ENCODE measurements at regions not wholly inside any gene's neighbourhood (a gene's known extent, or its start where the extent isn't known, plus 50 kb on each side); places are given as distances from the start of the nearest gene placed in this dataset.

DNA sequence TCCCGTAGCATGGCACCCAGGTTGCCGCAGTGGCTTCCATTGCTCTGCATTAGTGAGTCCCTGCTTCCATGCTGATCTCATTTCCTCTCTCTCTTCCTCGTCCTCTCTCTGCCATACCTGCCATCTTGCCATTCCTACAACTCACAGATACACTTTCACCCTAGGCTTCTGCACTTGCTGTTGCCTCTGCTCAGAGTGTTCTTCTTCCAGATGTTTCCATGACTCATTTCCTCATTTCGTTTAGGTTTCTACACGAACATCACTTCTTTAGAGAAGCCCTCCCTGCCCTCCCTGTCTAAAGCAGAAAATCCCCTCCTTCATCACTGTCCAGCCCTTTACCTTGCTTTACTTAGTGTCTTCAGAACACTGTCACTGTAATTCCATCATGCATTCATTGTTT, 115.2 kb upstream of the WWC1 start:
- no peak overlapping the region for H3K27ac ChIP-seq
- no peak for DNase-seq (ENCODE audit: low read depth, low spot score)

DNA sequence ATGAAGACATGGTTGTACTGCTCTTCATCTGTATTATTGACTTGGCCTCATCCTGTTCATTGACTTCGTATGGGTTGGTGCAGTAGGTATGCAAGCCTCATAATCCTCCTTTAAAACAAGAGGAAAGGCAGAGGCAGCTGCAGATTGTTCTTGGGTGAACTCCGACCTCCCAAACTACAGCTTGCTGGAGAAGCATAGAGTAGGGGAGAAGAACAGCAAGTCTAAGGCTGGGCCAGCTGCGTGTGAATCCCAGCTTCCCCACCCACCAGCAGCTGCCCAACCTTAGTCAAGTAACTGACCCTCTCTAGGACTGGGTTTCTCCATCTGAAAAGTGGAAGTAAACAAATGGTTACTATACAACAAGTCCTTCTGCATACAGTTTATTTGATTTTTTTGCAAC, 114.5 kb upstream of the WWC1 start:
- DNase-seq (ENCODE audit: low read depth, low spot score), result no peak
- H3K27ac ChIP-seq, result no peak overlapping the region

DNA sequence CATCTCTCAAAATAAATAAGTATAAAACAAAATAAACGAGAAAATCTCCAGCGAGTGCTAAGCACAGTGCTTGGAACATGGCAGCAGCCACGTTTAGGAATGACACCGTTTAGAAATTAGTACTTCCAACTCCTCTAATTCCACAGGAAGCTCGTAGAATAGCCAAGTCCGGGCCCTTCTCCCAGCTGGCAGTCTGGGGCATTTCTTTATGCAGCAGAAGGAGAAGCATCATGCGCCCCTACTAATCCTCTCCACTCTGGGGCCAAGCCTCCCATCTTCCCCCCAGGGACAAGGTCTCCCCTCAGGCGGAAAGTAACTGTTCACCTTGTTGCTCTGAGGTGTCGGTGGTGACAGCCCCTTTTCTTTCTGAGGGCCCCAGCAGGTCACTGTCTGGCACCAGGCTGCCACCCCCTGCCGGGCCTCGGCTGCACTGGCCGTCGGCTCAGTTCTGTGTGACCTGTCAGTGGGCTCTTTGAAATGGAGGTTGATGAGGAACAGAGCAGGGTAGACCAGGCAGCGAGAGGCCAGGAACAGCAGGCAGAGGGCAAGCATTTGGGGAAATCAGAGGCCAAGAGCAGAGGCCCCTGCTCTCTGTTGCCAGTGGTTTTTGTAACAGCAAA, 113.5 kb upstream of the WWC1 start:
- no peak overlapping the region for H3K27ac ChIP-seq
- no peak for DNase-seq (ENCODE audit: low read depth, low spot score)

DNA sequence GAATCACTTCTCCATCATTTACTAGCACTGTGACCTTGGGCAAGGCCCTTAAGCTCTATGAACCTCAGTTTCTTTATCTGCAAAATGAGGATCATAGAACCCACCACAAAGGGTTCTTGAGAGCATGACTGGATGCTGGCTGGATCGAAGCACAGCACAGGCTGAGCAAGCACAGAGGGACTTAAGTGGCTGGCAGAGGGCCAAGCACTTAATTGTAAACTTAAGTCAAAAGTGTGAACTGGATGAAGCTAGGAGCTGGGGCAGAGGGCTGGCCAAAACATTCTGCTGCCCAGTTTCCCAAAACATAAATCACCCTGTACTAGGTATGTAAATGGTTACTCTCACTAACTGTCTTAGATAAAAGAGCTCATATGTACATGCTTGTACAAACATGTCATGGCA, 112.3 kb upstream of the WWC1 start:
- DNase-seq (ENCODE audit: low read depth, low spot score), result no peak
- no peak overlapping the region for H3K27ac ChIP-seq

DNA sequence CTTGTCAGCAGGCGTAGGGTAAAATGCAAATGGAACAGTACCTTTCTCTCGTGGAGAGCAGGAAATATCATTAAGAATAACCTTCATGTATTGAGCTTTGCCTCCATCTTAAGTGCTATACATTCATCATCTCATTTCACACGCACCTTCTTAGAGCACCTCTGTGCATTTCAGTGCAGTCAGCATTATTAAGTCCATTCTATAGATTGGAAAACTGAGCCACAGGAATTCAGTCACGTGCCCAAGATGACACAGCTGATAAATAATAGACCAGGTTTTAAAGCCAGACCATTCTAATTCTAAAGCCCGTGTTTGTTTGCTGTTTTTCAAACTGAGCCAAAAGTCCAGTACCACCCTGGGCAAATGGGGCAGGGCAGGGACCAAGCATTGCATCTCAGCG, 109.2 kb upstream of the WWC1 start:
- no peak overlapping the region for H3K27ac ChIP-seq
- DNase-seq (ENCODE audit: low read depth, low spot score), result no peak

DNA sequence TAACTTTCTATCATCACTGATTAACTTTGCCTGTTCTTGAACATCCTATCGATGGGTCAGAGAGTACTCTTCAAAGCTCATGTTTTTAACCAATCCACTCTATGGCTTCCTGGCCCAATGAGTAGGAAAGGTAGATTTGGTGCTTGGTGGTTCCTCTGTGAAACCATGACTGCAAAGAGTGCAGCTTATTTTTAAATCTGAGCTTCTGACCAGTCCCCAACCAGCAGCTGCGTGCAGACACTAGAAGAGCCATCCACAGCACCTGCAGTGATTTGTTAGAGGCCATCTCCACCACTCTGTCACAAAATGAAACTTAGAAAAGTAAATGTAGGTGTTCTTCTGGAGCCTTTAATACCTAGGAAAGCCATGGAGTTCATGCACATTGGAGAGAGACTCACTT, 107.3 kb upstream of the WWC1 start:
- no peak overlapping the region for H3K27ac ChIP-seq
- no peak for DNase-seq (ENCODE audit: low read depth, low spot score)

DNA sequence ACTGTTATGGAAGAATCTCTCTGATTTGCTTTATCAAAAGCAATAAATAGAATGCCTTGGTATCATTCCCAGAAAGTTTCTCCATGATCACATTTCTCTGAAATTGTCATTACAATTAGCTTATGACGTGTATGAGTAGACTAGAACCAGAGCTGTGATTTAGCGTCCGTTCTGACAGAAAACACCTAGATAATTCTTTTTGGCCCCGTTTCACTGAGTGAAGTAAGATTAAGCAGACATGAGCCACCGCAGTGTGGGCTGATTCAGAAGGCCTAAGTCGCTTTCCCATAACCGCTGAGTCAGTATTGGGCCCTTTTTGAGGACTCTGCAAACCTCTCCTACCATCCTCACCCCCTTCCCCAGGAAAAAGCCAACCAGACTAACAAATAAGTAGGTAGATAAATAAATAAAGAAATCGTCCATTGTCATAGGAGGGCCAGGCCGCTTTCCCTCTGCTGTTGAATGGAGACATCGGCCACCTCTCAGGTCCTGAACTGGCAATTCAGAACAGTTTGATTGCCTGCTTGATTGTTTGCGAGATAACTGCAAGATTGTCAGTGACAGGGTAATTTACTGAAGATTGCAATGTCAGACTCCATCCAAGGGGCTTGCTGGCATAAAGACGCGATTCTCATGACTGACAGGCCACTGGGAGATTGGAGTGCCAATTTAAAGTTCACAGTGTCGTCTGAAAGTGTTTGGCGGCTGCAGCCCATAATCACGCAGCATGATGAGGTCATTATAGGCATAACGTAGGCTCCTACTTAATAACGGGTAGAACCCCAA, 105.0 kb upstream of the WWC1 start:
- DNase-seq (ENCODE audit: low read depth, low spot score), result no peak
- H3K27ac ChIP-seq, result no peak overlapping the region

DNA sequence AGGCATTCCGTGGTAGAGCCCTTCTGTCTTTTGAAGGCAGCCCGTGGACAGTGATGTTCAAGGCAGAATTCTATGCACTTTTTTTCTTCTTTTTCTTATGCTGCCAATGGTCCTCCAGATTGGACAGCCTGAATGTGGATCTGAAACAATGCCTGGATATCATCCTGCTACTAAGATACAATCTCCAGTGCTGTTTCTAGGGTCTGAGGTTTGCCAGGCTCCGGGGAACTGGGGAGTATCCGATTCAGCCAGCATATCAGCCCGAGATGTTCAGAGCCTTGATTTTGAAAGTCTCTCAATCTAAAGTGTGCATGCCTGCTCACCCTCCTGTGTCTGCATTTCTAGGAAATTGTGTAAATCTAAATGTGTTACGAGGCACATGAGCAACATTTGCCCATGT, 103.8 kb upstream of the WWC1 start:
- no peak for DNase-seq (ENCODE audit: low read depth, low spot score)
- H3K27ac ChIP-seq, result no peak overlapping the region

DNA sequence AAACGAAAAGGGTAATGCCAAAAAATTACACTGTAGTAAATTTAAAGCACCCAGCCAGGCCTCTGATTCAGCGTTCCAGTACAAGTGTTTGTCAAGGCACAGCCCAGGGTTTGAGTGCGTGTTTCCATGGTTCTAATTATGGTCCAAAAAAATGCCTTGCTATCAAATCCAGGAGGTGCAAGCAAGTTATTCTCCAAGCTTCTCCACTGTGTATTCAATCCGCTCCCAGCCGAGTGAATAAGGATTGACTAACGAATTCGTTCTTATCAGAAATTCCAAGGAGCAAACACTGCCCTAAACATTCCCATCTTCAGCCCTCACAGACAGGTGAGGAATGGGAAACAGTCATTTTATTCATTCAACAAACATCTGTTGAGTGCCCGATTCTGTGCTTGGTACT, 103.3 kb upstream of the WWC1 start:
- H3K27ac ChIP-seq, result no peak overlapping the region
- DNase-seq (ENCODE audit: low read depth, low spot score), result no peak

DNA sequence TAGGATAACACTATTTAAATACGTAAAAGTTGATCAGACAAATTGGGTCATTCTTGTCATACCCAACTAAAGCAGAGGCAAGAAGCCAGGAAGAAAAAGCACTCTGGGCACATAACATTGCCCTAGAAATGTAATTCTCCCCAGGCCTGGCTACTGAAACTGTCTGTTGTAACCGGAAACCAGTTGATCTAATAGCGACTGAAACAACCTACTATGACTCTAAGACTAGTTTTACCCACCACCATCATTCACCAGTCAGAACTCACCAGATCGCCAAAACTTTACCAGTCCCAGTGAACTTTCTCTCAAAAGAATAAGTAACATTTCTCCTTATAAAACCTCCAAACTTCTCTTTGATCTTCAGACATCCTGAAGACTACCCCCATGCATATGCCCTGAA, 99.3 kb upstream of the WWC1 start:
- no peak for DNase-seq (ENCODE audit: low read depth, low spot score)
- no peak overlapping the region for H3K27ac ChIP-seq

DNA sequence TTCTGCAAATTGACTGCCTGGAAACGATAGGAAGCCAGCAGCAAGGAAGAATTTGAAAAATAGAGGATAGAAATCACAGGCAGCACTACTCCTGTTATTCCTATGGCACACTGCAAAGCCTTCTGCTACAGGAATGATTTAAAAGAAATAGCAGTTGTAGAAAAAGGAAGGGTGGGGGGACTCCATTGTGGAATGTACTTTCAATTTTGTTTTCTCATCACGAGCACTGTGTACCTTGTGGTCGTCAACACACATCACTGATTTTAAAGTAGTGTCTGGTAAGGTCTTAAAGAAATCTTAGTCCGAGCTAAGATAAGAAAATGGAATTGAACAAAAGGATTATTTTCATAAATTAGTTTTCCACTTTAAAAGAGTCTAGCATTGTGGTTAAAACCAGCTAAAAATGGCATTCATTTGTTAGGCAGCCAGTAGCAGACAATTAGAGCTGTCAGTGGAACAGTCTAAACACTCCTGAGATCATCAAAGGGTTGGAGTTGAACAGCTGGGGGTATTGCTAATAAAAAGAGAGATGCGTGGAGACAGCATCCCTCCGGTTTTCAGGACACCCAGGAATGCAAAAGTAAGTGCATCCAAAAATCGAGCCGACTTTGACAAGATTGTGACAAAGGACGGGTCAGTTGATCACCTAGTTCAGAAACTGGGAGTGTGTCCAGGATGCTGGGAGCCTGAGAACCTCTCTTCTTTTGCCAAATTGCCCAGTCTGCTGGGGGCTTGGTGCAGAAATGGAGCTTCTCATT, 97.8 kb upstream of the WWC1 start:
- no peak for DNase-seq (ENCODE audit: low read depth, low spot score)
- H3K27ac ChIP-seq, result no peak overlapping the region

DNA sequence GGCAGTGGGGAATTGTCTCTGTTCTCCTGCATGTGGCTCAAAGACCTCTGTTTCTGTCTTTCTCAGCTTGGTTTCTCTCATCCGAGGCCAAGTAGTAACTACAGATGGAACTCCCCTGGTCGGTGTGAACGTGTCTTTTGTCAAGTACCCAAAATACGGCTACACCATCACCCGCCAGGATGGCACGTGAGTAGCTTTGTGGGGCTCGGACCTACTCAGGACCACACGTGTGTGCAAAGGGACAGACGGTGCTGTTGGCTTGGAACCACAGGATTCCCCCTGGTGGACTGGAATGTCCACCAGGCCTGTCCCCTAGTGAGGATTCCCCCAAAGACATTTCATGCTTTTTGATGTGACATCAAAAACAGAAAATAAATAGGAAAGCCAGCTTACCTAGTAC, 96.3 kb upstream of the WWC1 start:
- DNase-seq (ENCODE audit: low read depth, low spot score), result no peak
- no peak overlapping the region for H3K27ac ChIP-seq

DNA sequence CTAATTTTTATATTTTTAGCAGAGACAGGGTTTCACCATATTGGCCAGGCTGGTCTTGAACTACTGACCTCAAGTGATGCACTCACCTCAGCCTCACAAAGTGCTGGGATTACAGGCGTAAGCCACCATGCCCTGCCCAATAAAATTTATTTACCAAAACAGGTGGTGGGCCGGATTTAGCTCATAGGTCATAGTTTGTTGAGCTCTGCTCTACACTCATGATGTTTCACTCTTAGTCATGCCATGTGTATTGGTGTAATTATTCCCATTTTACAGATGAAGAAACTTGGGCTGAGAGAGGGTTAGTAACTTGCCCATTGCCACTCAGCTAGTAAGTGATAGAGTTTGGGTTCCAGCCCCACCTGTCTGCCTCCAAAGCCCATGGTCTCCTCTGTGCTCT, 93.1 kb upstream of the WWC1 start:
- no peak overlapping the region for H3K27ac ChIP-seq
- no peak for DNase-seq (ENCODE audit: low read depth, low spot score)

DNA sequence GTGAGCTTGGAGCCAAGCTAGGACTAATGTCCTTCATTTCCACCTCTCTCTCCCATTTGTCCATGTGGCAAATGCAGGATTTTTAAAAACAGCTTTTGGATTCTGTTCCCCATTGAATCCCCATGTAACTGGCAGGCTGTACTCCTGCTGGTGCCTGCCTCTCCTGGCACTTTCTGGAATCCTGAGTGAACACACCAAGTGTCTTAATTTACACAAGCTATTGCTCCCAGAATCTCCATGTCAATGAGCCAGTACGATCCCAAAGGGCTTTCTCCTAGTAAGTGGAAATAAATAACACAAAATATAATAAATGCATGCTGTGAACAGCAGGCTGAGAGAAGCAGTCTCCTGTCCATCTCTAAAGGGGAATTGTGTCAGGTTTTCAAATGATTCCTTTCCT, 88.4 kb upstream of the WWC1 start:
- no peak for DNase-seq (ENCODE audit: low read depth, low spot score)
- no peak overlapping the region for H3K27ac ChIP-seq

DNA sequence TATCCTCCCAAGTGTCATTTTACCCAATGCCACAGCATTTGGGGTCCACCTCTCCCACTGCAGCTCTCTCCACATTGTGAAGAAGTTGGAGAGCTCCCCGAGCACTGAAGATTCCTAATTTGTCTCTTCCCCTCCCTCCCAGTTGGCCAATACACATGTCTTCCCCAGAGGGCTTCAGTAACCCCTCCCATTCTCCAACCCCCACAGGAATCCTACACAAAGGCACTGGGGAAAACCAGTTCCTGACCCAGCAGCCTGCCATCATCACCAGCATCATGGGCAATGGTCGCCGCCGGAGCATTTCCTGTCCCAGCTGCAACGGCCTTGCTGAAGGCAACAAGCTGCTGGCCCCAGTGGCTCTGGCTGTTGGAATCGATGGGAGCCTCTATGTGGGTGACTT, 87.3 kb upstream of the WWC1 start:
- no peak for DNase-seq (ENCODE audit: low read depth, low spot score)
- no peak overlapping the region for H3K27ac ChIP-seq

DNA sequence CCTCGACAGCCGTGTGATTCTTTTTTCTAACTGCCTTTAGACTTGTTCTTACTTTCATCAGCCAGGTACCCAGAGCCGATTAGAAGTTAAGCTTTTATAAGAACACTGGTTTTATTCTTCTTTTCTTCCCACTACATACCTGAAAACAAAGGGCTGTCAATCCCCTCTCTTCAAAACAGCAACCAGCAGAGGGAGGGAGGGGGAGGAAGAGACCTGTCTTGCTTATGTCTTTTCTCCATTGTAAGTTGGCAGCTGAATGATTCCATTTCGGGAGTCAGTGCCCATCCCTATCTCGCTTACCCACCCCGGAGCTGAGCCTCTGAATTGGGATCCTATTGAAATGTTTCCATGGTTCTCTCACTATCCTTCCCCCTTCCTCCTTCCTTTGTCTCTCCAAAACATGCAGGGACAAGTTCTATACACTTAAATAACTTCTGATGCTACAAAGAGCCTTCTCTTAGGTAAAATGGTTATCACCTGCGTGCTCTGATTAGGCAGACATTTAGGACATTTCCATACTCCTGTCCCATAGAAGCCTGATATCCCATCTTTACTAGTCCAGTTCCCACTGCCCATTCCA, 83.9 kb upstream of the WWC1 start:
- DNase-seq (ENCODE audit: low read depth, low spot score), result no peak
- no peak overlapping the region for H3K27ac ChIP-seq

DNA sequence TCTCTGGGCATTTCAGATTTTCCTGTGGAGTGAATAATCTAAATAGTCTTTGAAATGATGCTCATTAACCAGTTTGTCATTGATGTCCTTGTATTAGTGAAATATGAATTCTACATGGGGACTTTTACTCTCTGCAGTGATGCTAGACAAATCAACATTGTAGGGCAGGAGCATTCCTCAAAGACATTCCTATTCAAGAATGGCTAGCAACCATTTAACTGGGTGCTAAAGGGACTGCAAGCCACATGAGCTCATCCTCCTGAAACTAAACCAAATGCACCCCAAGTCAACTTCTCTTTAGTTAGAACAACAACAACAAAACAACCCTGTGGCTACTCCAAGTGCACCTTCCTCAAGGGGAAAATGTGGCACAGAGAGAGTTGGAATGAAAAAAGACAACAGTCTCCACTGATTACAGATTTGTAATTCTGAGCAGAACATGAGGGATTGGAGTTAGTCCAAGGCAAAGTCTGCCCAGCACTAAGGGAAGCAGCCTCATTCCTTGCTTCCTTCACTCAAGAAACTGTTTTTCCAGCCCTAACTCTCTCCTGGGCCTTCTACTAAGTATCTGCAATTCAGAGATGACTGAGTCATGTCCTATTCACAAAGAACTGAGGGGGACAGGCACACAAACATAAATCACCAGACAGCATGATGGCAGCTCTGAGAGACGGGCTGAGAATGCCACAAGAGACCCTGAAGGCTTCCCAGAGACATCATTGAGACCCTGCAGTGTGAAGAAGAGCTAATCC, 82.0 kb upstream of the WWC1 start:
- H3K27ac ChIP-seq, result no peak overlapping the region
- DNase-seq (ENCODE audit: low read depth, low spot score), result no peak

DNA sequence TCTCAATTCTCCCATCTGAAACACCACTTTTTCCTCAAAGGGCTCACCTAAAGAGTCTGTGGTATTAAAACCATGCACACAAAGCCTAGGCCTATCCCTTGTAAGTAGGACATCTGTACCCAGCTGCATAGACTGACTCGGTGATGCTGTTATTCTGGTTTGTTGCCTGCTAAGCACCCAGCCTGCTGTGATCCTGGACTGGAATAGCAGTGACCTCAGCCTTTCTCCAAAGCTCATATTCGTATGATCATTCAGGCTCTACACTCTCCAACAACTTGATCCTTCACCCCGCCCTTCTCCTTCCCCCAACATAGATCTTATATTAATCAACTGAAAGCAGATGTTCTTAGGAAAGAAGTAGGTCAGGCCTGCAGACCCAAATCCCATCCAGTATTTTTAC, 81.4 kb upstream of the WWC1 start:
- no peak for DNase-seq (ENCODE audit: low read depth, low spot score)
- no peak overlapping the region for H3K27ac ChIP-seq

DNA sequence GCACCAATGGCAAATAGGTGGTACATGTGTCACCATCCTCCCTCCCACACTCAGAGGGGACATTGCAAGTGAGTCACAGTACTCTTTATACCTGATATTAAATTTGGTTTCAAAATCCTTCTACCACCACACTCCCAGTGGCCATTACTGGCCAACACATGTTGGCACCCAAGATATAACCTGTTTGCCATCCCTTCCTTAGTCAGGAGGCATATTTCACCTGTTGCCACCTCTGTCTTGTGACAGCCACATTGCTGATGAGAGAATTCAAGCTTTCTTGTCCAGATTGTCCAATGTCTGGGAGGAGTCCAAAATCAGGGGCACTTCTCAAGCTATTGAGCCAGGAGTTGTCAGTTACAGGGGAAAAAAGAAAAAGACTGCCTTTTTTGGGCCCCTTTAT, 80.2 kb upstream of the WWC1 start:
- no peak overlapping the region for H3K27ac ChIP-seq
- no peak for DNase-seq (ENCODE audit: low read depth, low spot score)

DNA sequence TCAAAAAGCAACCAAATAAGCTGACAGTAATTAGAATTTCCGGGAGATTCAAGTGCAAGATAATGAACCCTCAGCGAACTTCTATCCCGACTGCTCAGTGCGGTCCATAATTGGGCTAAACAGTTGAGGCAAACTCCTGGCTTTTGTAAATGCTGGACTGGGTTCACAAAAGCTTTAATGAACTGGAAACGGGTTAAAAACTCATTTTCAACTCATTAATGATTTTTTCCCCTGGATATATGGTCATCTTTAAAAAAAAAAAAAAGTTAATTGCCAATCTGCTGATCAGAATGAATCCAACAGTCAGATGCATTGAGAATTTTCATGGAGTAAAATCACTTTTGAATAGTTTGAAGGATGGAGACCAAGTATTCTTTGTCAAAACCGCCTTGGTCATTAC, 79.5 kb upstream of the WWC1 start:
- H3K27ac ChIP-seq, result no peak overlapping the region
- DNase-seq (ENCODE audit: low read depth, low spot score), result no peak

DNA sequence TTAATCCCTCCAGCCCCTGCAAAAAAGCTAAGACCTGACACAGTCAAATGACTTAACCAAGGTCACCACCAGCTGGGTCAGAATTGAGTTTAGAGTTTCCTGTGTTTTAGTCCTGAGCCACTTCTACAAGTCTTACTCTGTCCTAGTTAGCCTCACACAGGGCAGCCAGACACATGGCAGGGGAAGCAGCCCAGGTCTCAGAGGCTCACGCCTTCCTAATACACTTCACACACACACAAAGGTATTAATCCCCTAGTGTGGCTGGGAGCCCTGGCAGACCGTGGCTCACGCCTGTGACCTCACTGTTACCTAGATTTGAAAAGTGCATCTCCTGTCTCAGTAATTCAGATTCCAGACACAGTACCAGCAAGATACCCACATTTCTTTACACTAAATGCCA, 77.4 kb upstream of the WWC1 start:
- no peak for DNase-seq (ENCODE audit: low read depth, low spot score)
- H3K27ac ChIP-seq, result no peak overlapping the region
